Superior temporal gyrus (tissue), 1 donor: ENCODE measurements at regions not wholly inside any gene's neighbourhood (a gene's known extent, or its start where the extent isn't known, plus 50 kb on each side); places are given as distances from the start of the nearest gene placed in this dataset.

ENCODE experiments used
- DNase-seq: peaks from one replicate; pipeline ENCODE4 v3.0.0-alpha.2; 2016; ENCODE audit errors: extremely low spot score

DNA sequence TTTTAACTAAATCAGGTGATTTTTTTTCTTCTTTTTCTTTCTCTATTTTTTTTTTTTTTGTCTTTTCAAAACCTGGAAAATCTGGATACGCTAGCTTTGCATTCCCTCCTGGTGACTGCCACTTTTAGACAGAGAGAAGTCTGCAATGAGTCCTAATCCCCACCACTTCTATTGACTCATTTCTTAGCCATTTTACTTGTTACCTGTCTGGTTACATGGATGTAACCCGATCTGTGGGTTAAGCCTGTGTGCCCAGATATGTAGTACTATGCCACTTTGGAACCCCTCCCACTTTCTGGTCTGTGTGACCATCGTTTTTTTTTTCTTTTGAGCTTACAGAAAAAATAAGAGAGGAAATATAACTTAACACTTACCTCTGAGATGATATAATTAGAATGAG lies 817.8 kb upstream of the PCDH9 start:
- DNase-seq: no peak

DNA sequence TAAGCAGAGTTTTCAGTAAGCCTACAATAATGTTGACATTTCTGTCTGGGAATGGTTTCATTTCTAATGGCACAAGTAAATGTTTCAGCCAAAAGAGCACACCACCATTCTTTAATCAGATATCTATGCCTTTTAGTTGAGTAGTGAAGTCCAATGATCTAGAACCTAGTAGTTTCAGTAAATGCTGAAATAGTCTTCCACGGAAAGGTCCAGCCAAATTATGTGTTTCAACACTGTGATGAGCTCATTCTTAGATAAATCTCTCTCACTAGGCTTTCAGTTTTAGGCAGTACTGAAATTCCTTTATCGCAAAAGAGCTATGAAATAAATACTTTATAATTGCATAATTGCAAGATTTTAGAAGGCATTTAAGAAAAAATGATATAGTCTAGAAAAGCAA lies 816.8 kb upstream of the PCDH9 start:
- DNase-seq: no peak

DNA sequence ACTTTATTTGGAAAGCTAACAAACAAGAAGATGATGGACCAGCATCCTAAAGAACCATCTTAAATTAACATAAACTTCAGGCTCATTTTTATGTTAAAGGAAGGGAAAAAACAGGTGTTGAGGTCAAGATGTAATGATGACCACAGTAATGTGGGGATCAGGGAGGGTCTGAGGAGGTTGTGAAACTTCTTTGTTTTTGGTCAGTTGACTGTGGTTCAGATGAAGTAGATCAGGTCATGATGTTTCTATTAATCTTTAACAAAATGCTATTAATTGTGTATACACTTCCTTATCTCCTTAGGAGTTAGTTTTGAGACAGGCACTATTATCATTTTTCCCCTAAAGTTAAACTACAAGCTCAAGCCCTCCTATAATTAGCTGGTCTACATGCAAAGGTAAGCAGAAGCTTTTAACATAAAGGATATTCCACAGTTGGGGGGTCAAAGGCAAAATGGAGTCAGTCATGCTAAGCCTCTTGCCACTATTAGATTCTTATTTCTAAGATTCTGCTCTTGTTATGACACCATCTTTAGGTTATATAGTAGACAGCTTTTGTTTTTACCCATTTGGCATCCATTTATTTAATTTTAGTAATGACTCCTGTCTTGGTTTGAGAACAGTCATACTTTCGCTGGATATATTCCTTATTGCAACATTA lies 800.1 kb upstream of the PCDH9 start:
- DNase-seq: no peak

DNA sequence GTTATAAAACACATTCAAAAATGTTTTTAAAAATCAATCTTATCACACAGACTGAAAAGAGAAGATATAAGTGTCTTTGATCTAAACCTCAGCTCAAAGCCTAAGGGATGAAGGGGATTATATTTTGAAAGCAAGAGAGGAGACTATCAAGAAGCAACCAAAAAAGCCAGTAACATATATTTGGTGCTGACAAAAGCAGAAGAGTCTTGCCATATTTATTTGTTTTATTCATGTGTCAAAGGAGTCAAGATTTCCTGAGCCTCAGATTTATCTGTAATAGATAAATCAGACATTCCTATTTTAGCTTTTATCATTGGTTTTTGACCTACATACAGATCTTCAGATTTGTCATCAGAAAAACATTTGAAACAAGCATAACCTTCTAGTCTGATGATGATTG lies 798.6 kb upstream of the PCDH9 start:
- no peak for DNase-seq

DNA sequence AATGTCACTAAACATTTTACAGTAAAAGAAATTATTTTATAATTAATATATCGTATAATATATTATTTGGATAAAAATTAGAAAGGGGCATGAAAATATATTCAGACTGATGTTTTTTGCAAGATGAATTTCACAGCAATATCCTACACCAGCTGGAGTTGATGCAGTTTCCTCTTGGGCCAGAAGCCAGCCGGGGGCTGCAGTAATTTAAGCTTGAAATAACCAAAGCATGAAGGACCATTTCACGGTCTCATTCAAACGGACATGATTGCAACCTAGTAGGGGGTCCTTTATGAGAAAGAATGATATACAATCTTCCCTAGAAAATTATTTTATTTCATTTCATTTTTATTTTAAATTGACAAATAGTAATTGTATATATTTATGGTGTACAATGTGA lies 797.2 kb upstream of the PCDH9 start:
- no peak for DNase-seq

- no peak for DNase-seq
Measured at GRCh38 chr13:68026077-68026476, 795.9 kb upstream of the PCDH9 start.

DNA sequence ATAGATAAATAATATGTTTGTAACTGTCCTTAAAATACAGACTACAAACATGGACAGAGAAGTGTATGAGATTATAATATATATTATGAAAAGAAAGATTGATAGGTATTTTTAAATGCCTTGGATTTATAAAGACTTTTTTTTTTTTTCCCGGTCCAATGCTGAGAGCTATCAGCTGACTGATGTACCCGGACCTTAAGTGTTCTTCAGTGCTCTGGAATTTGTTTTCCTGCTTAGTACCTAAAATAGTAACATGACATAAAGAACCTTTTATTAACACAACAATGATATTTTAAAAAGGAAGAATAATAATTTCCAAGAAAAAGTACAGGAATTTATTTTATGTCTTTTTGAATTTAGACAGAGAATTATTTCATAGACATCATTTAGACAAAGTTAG lies 795.5 kb upstream of the PCDH9 start:
- no peak for DNase-seq

DNA sequence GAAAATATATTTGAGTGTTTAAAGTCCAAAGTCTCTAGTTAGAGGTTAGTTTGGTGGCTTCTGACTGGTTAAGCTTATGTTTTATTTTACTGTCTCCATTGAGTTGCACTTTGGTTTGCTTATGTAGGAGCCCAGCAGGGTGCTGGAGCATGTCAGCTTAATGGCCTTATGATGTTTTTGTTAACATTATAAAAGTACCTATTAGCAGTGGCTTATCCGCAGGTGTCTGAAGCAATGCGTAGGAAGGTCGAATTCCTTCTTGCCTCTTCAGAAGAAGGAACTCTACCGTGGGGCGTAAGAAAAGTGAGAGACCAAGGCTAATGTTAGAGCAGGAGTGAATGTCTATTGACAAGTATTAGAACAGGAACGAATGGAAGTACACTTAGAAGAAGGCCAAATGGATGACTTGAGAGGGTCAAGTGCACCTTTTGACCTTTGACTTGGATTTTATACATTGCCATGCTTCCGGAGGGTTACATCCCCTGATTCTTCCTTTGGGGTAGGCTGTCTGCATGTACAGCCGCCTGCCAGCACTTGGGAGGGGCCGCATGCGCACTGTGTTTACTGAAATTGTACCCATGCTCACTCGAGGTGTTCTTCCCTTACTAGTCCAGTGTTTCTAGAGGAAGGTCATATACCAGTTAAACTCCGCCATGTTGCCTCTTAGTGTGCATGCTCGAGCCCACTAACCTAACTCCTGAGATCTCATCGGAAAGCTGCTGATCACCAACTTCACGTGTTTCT lies 793.9 kb upstream of the PCDH9 start:
- no peak for DNase-seq

GRCh38 chr13:68019901-68020300 lies 789.8 kb upstream of the PCDH9 start:
- DNase-seq: no peak

GRCh38 chr13:68009546-68009945 lies 779.4 kb upstream of the PCDH9 start:
- no peak for DNase-seq

DNA sequence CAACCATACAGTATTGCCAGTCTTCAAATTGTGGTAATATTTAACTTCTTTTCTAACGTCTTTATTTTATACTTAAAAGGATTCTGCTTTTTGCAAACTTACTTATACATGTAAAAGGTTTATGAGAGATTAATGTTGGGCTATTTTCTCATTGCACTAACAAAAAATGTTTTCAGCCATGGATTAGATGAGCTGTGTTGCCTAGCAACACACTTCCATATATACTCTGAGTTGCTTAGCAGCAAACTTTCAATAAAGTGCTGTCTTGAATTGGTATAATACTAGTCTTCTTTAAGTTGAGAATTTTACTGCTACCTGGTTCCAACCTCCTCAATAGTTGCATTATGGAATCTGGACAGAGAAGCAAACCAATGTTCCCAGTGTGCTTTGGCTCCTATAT lies 777.4 kb upstream of the PCDH9 start:
- no peak for DNase-seq

- DNase-seq: no peak
Measured at GRCh38 chr13:67996101-67996500, 766.0 kb upstream of the PCDH9 start.

- no peak for DNase-seq
Measured at GRCh38 chr13:67990868-67991267, 760.7 kb upstream of the PCDH9 start.

GRCh38 chr13:67986234-67986633 lies 756.1 kb upstream of the PCDH9 start:
- DNase-seq: no peak

DNA sequence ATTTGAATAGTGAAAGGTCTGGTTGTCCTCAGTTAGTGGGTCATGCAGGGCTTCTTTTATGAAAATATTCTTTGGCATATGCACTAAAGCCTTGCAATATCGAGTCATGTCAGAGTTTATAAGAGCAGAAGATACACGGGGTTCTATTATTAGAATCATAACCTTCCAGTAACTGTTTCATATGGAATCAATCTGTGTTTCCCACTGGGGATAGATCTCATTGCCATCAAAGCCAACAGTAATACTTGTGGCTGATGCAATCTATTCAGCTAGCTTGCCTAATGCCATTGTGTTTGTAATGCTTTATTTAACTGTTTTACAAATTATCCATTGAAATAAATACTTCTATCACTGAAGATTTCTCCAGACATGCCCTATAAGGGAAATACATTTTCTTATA lies 746.9 kb upstream of the PCDH9 start:
- no peak for DNase-seq

- DNase-seq: no peak
Measured at GRCh38 chr13:67971291-67971690, 741.2 kb upstream of the PCDH9 start.

- DNase-seq: no peak
Measured at GRCh38 chr13:67967031-67967430, 736.9 kb upstream of the PCDH9 start.

GRCh38 chr13:67966065-67966464 lies 735.9 kb upstream of the PCDH9 start:
- no peak for DNase-seq

- no peak for DNase-seq
Measured at GRCh38 chr13:67964986-67965385, 734.9 kb upstream of the PCDH9 start.

DNA sequence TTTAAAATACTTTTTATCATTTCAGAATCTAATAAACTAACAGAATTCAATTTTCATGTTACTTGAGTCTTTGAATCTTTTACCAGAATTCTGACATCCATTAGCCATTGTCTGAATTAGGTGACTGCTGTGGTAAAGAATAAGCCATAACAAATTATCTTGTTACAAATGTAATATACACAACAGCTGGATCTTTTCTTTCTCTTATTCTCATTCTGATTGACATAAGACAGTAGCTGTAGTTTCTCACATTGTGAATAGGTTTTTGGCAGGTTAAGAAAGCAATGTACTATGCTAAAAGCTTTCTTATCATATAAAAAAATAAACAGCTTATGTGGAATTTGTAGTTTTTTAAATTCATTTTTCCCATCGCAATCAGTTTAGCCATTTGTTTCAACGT lies 734.0 kb upstream of the PCDH9 start:
- no peak for DNase-seq

DNA sequence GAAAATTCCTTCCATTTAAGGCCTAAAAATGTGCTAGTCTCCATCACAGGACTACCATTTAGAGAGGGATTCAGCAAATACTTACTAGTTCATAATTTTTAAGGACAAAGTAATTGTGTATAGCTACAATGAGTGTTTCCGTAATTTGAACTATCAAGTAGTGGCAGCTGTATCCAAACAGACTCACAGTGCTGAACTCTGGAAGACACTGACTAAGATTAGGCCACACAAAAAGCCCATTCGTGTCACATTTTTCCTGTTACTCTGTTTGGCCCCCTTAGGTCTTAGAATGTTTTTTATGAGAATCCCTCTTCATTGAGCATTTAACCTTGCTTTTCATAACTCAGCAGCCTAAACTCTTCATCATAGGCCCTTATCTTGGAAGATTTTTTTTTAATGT lies 731.2 kb upstream of the PCDH9 start:
- no peak for DNase-seq

DNA sequence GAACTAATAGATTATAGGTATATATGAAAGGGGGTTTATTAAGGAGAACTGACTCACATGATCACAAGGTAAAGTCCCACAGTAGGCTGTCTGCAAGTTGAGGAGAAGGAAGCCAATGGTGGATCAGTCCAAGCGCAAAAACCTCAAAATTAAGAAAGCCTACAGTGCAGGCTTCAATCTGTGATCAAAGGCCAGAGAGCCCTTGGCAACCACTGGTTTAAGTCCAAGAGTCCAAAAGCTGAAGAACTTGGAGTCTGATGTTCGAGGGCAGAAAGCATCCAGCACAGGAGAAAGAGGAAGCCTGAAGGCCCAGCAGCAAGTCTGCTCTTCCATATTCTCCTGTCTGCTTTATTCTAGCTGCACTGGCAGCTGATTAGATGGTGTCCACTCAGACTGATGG lies 721.3 kb upstream of the PCDH9 start:
- no peak for DNase-seq

DNA sequence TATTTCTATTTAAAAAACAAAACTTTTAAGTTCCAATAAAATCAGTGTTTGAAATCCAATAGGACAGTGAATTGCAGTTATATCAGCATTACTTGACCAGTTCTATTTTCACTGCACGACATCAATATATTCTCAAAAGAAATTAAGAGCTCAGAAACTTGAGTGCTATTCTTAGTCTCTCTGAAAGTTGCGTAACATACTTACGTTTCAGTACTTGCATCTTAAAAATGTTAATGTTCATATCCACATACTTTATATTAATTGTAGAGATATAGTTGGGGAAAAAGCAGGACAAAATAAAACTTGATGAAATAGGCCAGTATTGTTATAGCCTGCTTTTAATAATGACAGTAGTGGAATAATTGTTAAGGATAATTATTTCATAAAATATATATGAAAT lies 720.5 kb upstream of the PCDH9 start:
- DNase-seq: no peak

DNA sequence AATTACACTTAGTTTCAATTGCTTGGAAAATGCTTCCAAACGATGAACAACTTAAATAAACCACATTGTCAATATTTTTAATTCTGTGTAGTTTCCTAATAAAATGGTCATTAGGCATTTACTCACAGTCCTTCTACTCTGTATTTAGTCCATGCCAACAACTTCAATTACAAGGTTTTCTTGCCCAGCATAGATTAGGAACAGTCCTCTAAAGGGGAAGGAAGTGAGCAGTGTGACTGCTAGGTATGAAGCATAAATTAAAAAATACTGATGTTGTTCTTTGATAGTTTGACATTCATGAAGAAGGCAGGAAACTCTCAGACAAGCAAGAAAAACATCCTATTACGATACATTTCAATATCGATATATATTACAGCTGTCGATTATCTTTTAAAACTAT lies 716.0 kb upstream of the PCDH9 start:
- DNase-seq: no peak
